PFSK-1 (cell line): ENCODE measurements at regions not wholly inside any gene's neighbourhood (a gene's known extent, or its start where the extent isn't known, plus 50 kb on each side); places are given as distances from the start of the nearest gene placed in this dataset.

Source experiments
- FOXP2 ChIP-seq: optimal IDR thresholded peaks from 2 replicates; pipeline ENCODE3; 2011; ENCODE audit warnings: borderline replicate concordance, control low read depth, inconsistent platforms; ENCODE audit not compliant: insufficient read depth; ENCODE audit errors: extremely low read length, extremely low read depth
- POLR2AphosphoS5 ChIP-seq: IDR thresholded peaks from 2 replicates; pipeline ENCODE4 v1.6.1; 2012; ENCODE audit warnings: low read depth, mild to moderate bottlenecking, control low read depth, low read length, moderate library complexity
- REST ChIP-seq, 2 experiments: IDR thresholded peaks; 2 replicates each; pipeline versions ENCODE4 v1.6.1 to v1.8.0; 2011 to 2012; ENCODE audit warnings: low read depth in 2 of 2, low read length in 2 of 2, control low read depth in 1 of 2, inconsistent platforms in 1 of 2, mild to moderate bottlenecking in 1 of 2, moderate library complexity in 1 of 2; ENCODE audit not compliant: insufficient read depth in 1 of 2
- SIN3A ChIP-seq: IDR thresholded peaks from 2 replicates; pipeline ENCODE4 v1.6.1; 2012; ENCODE audit warnings: mild to moderate bottlenecking, low read length, moderate library complexity, borderline replicate concordance; ENCODE audit not compliant: insufficient read depth
- TAF1 ChIP-seq: IDR thresholded peaks from 2 replicates; pipeline ENCODE4 v1.6.1; 2012; ENCODE audit warnings: low read length, control low read depth, borderline replicate concordance; ENCODE audit not compliant: insufficient read depth

GRCh38 chr22:46053563-46054090 lies 76.7 kb upstream of the WNT7B start:
- TF ChIP-seq SIN3A: no peak
- no peak for TF ChIP-seq POLR2AphosphoS5
- TF ChIP-seq TAF1: no peak
- no peak for TF ChIP-seq REST (IDR thresholded peaks at IDR 0.05; ENCODE audit: insufficient read depth in 1 of 2, low read depth in 2 of 2, low read length in 2 of 2)
- no peak for TF ChIP-seq FOXP2

- TF ChIP-seq SIN3A (0 out of 2 replicates have a peak, but pooled peaks have one; percentile 38), POLR2AphosphoS5 (peak; percentile 68), FOXP2 (no peak), REST (IDR thresholded peaks at IDR 0.05; ENCODE audit: insufficient read depth in 1 of 2, low read depth in 2 of 2, low read length in 2 of 2) (no peak), TAF1 (peak; percentile 51; the same call in 1 of the 2 replicates)
Measured at GRCh38 chr22:46054091-46055073, 77.4 kb upstream of the WNT7B start.

- TF ChIP-seq SIN3A (no peak), POLR2AphosphoS5 (no peak), FOXP2 (no peak), REST (IDR thresholded peaks at IDR 0.05; ENCODE audit: insufficient read depth in 1 of 2, low read depth in 2 of 2, low read length in 2 of 2) (no peak), TAF1 (no peak)
Measured at GRCh38 chr22:46055181-46055875, 78.4 kb upstream of the WNT7B start.

- TF ChIP-seq FOXP2 (no peak), SIN3A (no peak), POLR2AphosphoS5 (no peak), TAF1 (no peak), REST (IDR thresholded peaks at IDR 0.05; ENCODE audit: insufficient read depth in 1 of 2, low read depth in 2 of 2, low read length in 2 of 2) (no peak)
Measured at GRCh38 chr22:46055911-46056545, 79.1 kb upstream of the WNT7B start.
